ENCODE measurements at regions not wholly inside any gene's neighbourhood (a gene's known extent, or its start where the extent isn't known, plus 50 kb on each side); places are given as distances from the start of the nearest gene placed in this dataset.

DNA sequence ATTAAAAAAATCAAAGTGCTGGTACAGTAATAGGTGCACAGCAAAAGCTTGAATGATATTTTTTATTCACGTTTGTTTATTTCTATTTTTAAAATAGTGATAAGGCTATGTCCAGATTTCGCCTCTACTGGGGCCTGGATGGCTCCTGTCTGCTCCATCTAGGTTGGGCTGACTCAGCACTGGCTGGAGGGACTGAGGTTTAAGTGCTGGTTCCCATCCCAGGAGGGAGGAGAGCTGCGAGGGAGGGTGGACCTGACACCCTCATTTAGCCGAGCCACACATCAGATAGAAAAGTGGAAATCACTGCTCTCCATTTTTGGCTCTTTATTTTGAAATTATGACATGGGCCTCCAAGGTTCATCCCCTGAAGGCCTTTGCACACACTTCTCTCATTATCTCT, 95.4 kb upstream of the AGBL1 start:
- no peak for DNase-seq

DNA sequence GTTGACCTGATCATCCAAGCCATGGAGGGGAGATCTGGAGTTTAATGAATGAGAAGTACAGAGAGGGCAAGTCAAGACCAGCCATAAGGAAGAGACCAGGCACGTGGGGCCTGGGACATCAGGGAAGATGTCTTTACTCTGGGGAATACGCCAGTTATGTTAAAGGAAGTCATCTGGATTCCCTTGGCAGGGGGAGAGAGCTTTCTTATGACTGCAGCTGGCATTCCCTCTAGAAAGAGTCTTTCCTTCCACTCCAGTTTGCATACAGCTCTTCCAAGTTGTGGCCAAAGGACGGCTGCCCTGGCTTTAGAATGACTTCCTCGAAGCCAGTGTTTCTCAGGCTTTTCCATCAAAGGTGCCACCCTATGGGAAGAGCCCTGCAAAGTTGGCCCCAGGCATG, 93.6 kb upstream of the AGBL1 start:
- DNase-seq, result no peak

DNA sequence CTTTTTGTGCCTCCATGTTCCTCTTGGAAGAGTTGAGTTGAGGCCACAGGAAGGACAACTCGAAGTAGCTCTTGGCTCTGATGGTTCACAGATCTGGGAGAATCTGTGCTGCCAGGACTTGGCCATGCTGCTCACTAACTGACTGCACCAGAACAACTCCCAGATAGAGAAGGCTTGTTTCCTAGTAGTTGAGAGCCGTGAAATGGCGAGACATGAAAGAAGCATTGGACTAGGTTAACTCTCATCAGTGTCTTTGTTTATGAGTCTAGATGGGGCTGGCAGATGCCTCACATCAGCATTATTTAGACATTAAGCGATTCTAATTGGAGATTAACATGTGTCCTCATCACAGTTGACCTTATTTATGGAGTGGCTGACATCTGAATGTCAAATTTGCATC, 92.9 kb upstream of the AGBL1 start:
- no peak for DNase-seq

DNA sequence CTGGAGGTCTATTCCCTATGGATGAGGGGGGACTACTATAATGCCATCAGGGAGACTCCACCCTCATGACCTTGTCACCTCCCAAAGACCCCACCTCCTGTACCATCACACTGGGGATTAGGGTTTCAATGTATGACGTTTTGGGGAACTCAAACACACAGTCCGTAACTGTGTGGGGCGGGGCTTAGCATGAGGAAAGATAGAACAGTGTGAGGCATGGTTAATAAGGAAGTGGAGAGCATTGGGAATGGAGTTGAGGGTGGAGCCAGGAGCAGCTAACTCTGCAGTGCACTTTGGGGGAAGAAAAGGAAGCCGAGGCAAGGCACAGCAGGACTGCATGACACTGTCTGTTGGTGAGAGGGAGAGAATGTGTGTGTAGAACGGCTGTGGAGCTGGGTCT, 90.9 kb upstream of the AGBL1 start:
- no peak for DNase-seq

DNA sequence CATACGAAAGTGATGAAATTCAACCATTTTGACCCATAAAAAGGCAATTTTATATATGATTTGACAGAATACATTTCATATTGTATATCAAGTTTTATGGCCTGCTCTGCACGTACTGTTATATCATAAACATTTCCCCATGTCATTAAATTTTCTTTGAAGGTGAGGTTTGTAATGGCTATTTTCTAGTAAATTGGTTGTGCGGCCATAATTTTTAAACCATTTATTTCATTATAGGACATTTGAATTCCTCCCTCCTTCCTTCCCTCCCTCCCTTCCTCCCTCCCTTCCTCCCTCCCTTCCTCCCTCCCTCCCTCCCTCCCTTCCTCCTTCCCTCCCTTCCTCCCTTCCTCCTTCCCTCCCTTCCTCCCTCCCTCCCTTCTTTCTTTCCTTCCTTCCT, 87.4 kb upstream of the AGBL1 start:
- no peak for DNase-seq

DNA sequence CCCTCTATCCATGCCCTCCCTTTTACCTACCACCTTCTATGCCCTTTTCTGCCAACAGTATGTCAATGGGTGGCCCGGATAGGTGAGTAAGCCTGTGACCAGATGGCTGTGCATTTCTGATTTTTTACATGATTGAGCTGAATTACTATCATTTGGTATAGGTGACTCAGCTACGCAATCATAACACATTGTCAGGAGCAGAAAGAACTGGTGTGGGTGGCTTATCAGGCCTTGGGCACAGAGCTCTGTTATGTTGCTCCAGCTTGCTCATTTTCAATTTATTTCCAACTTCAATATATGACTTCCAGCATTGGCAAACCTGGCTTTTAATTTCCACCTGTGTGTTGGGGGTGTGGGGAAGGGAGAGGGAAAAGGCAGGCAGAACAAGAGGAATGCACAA, 86.6 kb upstream of the AGBL1 start:
- no peak for DNase-seq

- no peak for DNase-seq
These were observed 82.1 kb upstream of the AGBL1 start for GRCh38 chr15:85997618-85998017.

DNA sequence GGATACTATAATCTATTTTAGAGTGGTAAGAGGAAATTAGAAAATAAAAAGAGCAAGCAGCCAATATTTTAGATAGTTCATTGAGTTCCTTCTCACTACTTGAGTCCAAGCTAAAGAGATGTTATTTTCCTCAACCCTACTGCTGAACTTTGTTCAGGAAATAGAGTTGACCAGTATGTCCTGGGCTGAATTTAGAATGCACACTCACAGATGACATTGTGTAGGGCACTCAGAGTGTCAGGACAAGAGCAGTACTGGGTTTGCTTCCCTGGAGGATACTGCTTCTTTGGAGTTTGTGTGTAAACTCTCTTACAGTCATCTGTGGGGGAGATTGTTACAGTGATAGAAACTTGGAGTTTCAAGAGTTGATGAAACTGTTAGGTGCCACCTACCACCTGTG, 80.0 kb upstream of the AGBL1 start:
- no peak for DNase-seq

DNA sequence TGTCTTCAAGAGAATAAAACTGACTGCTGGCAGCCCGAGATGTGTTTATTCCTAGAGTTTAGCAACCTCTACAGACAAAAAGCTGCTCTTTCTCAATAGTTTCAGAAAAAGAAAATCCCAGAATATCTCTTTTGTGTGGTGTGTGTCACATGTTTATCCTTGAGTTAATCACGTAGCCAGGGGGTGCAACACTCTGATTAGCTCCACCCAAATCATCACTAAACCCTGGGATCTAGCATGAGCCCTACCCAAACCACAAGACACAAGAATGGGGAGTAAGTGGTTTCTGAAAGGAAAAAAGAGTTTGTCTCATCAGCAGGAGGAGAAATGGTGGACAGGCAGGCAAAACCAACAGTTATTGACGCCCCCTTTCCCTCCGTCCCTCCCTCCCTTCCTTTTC, 78.5 kb upstream of the AGBL1 start:
- DNase-seq, result no peak

- no peak for DNase-seq
These were observed 77.2 kb upstream of the AGBL1 start for GRCh38 chr15:86002444-86002843.

GRCh38 chr15:86004061-86004460, 75.6 kb upstream of the AGBL1 start:
- DNase-seq, result no peak

GRCh38 chr15:86006546-86006945, 73.1 kb upstream of the AGBL1 start:
- no peak for DNase-seq

- DNase-seq, result no peak
These were observed 69.9 kb upstream of the AGBL1 start for GRCh38 chr15:86009727-86010126.

- DNase-seq, result no peak
These were observed 69.3 kb upstream of the AGBL1 start for GRCh38 chr15:86010398-86010797.

DNA sequence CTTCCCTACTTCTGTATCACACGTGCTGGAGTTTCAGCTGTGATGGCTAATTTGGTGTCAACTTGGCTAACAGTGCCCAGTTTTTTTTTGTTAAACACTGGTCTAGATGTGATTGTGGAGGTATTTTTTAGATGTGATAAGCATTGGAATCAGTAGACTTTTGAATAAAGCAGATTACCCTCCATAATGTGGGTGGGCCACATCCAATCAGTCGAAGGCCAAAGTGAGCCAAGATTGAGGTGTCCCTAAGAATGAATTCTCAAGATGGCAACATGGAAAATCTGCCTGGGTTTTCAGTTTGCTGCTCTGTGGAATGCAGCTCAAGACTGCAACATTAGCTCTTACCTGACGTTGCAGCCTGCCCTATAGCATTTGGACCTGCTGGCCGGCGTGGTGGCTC, 68.8 kb upstream of the AGBL1 start:
- no peak for DNase-seq

DNA sequence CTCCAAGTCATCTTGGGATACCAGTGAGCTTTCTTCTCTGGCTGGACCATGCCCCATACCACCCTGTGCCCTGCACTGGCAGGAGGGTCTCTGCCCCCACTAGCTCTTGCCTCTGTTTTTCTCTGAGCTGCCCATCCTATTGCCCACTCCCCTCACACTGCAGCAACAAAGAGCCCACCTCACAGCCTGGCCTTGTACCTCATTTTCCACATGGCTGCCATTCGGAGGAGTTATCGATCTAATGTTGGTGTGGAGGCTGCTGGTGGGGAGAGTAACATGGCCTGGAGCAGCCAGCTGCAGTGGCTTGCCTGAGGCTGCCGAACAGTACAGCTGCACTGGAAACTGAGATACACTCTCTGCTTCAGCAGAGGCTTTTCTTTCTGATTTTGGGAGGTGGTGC, 65.7 kb upstream of the AGBL1 start:
- no peak for DNase-seq

DNA sequence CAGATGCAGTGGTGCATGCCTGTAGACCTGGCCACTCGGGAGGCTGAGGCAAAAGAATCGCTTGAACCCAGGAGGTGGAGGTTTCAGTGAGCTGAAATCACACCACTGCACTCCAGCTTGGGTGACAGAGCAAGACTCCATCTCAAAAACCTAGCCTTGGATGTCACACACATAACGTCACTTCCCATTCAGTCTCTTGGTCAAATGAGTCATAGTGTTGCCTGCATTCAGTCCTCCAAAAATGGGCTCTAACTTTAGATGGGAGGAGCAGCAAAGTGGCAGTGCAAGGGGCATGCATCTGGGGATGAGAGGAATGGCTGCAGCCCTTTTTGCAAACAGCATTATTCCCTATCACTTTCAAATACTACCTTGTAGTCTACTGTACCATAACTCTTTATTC, 62.9 kb upstream of the AGBL1 start:
- no peak for DNase-seq

DNA sequence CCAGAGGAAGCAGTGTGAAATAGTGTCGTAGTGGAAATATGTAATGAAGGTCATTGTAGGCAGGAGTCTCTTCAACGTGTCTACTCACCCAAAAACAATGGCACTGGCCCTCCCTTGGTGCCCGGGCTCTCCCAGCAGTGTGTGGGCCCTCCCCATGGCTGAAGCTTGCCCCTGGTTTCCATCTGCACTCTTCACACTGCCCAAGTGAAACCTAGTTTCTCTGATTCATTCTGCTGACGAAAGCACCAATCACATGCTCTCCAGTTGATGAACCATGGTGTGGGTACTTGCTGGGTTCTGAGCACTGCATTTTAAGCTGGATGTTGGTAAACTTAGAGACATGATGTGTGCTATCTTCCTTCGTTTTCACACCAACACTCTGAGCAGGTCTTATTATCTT, 61.0 kb upstream of the AGBL1 start:
- no peak for DNase-seq

DNA sequence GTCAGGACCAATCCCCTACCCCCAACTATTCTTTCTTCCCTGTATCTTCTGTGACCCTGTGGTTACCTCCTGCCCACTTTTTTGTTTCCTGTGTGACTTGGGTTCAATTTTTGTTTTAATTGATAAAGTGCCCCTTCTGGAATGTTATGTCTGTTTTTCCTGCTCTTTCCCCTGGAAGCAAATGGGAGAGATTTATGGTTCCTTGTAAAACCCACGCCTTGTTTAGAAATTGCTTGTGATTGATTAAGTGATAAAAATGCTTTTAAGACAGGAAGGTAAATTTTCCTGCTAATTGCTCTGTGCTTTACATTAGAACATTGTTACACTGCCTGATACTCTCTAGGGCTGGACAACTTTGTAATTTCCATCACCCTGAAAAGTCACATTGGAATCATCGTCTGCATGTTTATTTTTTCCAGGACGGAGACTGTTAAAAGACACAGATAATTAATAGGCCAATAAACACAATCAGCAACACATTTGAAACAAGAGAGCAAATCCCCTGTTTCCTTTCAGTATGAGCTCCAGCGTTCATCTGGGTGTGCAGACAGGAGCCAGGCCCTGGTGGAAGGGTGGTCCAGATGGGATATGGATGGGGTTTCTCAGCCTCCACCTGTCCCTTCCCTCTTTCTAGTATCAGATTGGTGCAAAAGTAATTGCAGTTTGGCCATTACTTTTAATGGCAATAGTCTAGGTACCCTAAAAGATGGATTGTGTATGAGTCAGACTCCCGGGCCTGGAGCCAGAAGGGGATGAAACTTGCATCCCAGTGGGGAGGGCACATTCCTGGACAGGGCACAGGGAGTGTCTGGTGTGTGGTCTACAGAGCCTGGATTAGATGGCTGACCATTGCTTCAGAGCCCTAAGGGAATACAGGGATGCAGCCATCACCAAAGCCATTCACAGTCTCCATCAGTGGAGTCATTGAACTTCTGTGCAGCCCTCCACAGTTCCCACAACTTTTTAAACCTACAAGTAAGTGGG, 58.1 kb upstream of the AGBL1 start:
- DNase-seq, result no peak

GRCh38 chr15:86028961-86029360, 50.7 kb upstream of the AGBL1 start:
- DNase-seq, result no peak

Measured in NCI-H1092 treated with DMSO at 0.1 percent for 48 hours (cell line).